H9 (cell line): ENCODE measurements at regions not wholly inside any gene's neighbourhood (a gene's known extent, or its start where the extent isn't known, plus 50 kb on each side); places are given as distances from the start of the nearest gene placed in this dataset.

Experiments used
- DNase-seq: peaks from one replicate; pipeline ENCODE4 v3.0.0-alpha.2; 2017
- H2AFZ ChIP-seq: one replicate; pipeline ENCODE4 v1.6.1; 2013; ENCODE audit warnings: mild to moderate bottlenecking, low read length, control low read depth, moderate library complexity
- H2AK5ac ChIP-seq: 2 replicates; pipeline ENCODE4 v1.6.1; 2013; ENCODE audit warnings: low read length, control low read depth, mixed read lengths; ENCODE audit not compliant: insufficient read length
- H2BK120ac ChIP-seq: one replicate; pipeline ENCODE4 v1.6.1; 2013; ENCODE audit warnings: low read depth, mild to moderate bottlenecking, low read length, control low read depth, inconsistent platforms; ENCODE audit not compliant: poor library complexity, severe bottlenecking
- H2BK12ac ChIP-seq: 2 replicates; pipeline ENCODE4 v1.6.1; 2013; ENCODE audit warnings: low read length, control low read depth, mixed read lengths, low read depth; ENCODE audit not compliant: insufficient read length
- H2BK15ac ChIP-seq: 2 replicates; pipeline ENCODE4 v1.6.1; 2013; ENCODE audit warnings: low read depth, low read length, control low read depth
- H2BK20ac ChIP-seq: one replicate; pipeline ENCODE4 v1.6.1; 2013; ENCODE audit warnings: low read depth, mild to moderate bottlenecking, low read length, control low read depth, inconsistent platforms; ENCODE audit not compliant: poor library complexity, severe bottlenecking
- H2BK5ac ChIP-seq: 2 replicates; pipeline ENCODE4 v1.6.1; 2013; ENCODE audit warnings: low read length, control low read depth, mixed read lengths; ENCODE audit not compliant: insufficient read length
- H3K14ac ChIP-seq: 2 replicates; pipeline ENCODE4 v1.6.1; 2013; ENCODE audit warnings: low read length, control low read depth; ENCODE audit not compliant: insufficient read depth
- H3K18ac ChIP-seq: 2 replicates; pipeline ENCODE4 v1.6.1; 2013; ENCODE audit warnings: low read depth, mild to moderate bottlenecking, mixed read lengths, low read length, control low read depth; ENCODE audit not compliant: insufficient read length
- H3K23ac ChIP-seq: 2 replicates; pipeline ENCODE4 v1.6.1; 2013; ENCODE audit warnings: low read length, control low read depth, mixed read lengths, low read depth; ENCODE audit not compliant: insufficient read length
- H3K23me2 ChIP-seq: 2 replicates; pipeline ENCODE4 v1.6.1; 2013; ENCODE audit warnings: low read depth, mild to moderate bottlenecking, mixed read lengths, low read length, control low read depth; ENCODE audit not compliant: insufficient read length, poor library complexity, severe bottlenecking
- H3K27ac ChIP-seq: 2 replicates; pipeline ENCODE4 v1.5.1; 2013; ENCODE audit warnings: low read length, control low read depth, mixed read lengths, low read depth; ENCODE audit not compliant: insufficient read length
- H3K27me3 ChIP-seq: 2 replicates; pipeline ENCODE4 v1.6.1; 2013; ENCODE audit warnings: low read length, control low read depth, inconsistent platforms; ENCODE audit not compliant: insufficient read depth
- H3K4ac ChIP-seq: 2 replicates; pipeline ENCODE4 v1.6.1; 2013; ENCODE audit warnings: low read depth, mild to moderate bottlenecking, control low read depth, inconsistent platforms, low read length, moderate library complexity
- H3K4me1 ChIP-seq: 2 replicates; pipeline ENCODE4 v1.6.1; 2013; ENCODE audit warnings: low read length, control low read depth, inconsistent platforms; ENCODE audit not compliant: insufficient read depth
- H3K4me2 ChIP-seq: 2 replicates; pipeline ENCODE4 v1.6.1; 2013; ENCODE audit warnings: low read length, control low read depth, mixed read lengths; ENCODE audit not compliant: insufficient read length, insufficient read depth
- H3K56ac ChIP-seq: 2 replicates; pipeline ENCODE4 v1.6.1; 2013; ENCODE audit warnings: low read depth, mild to moderate bottlenecking, mixed read lengths, low read length, control low read depth; ENCODE audit not compliant: insufficient read length
- H3K79me1 ChIP-seq: 2 replicates; pipeline ENCODE4 v1.6.1; 2013; ENCODE audit warnings: low read depth, mild to moderate bottlenecking, moderate library complexity, low read length, control low read depth, inconsistent platforms; ENCODE audit not compliant: insufficient read depth, poor library complexity, severe bottlenecking
- H3K79me2 ChIP-seq: 2 replicates; pipeline ENCODE4 v1.6.1; 2013; ENCODE audit warnings: low read length, control low read depth, inconsistent platforms; ENCODE audit not compliant: insufficient read depth
- H3K9ac ChIP-seq: 2 replicates; pipeline ENCODE4 v1.6.1; 2013; ENCODE audit warnings: low read length, control low read depth, mixed read lengths; ENCODE audit not compliant: insufficient read length; ENCODE audit errors: extremely low read depth
- H3K9me3 ChIP-seq: one replicate; pipeline ENCODE4 v1.6.1; 2013; ENCODE audit warnings: low read depth, low read length, inconsistent platforms; ENCODE audit not compliant: control insufficient read depth
- H3T11ph ChIP-seq: one replicate; pipeline ENCODE4 v1.6.1; 2013; ENCODE audit warnings: mild to moderate bottlenecking, low read length, control low read depth, inconsistent platforms
- H4K20me1 ChIP-seq: one replicate; pipeline ENCODE4 v1.6.1; 2013; ENCODE audit not compliant: control insufficient read depth, insufficient read length, insufficient read depth
- H4K5ac ChIP-seq: 2 replicates; pipeline ENCODE4 v1.6.1; 2013; ENCODE audit warnings: low read depth, mild to moderate bottlenecking, mixed read lengths, low read length, control low read depth; ENCODE audit not compliant: insufficient read length
- H4K8ac ChIP-seq: replicated peaks from 2 replicates; pipeline ENCODE4 v1.6.1; 2013; ENCODE audit warnings: low read length, control low read depth, mixed read lengths, low read depth; ENCODE audit not compliant: insufficient read length
- H4K91ac ChIP-seq: 2 replicates; pipeline ENCODE4 v1.6.1; 2013; ENCODE audit warnings: low read depth, mild to moderate bottlenecking, moderate library complexity, mixed read lengths, low read length, control low read depth; ENCODE audit not compliant: insufficient read length
- H3K27ac Mint-ChIP-seq, 3 experiments: 2 replicates in 2 of 3; 3 replicates in 1 of 3; pipeline ENCODE4 v1.8.0; 2020 to 2021; ENCODE audit warnings: mixed read lengths in 3 of 3, mild to moderate bottlenecking in 1 of 3, moderate library complexity in 1 of 3
- H3K27me3 Mint-ChIP-seq: 2 replicates; pipeline ENCODE4 v1.8.0; 2021; ENCODE audit warnings: low read depth, mild to moderate bottlenecking, moderate library complexity, mixed read lengths
- H3K36me3 Mint-ChIP-seq, 3 experiments: 2 replicates in 2 of 3; 3 replicates in 1 of 3; pipeline ENCODE4 v1.8.0; 2020 to 2021; ENCODE audit warnings: low read depth in 3 of 3, mixed read lengths in 3 of 3; ENCODE audit not compliant: insufficient read depth in 1 of 3
- H3K4me1 Mint-ChIP-seq, 2 experiments: 2 replicates each; pipeline ENCODE4 v1.8.0; 2020; ENCODE audit warnings: mixed read lengths in 2 of 2
- H3K4me3 Mint-ChIP-seq, 2 experiments: 2 replicates in 1 of 2; 3 replicates in 1 of 2; pipeline ENCODE4 v1.8.0; 2020 to 2021; ENCODE audit warnings: mild to moderate bottlenecking in 2 of 2, mixed read lengths in 2 of 2, moderate library complexity in 1 of 2
- H3K9me3 Mint-ChIP-seq, 2 experiments: 2 replicates in 1 of 2; 3 replicates in 1 of 2; pipeline ENCODE4 v1.8.0; 2020; ENCODE audit warnings: mild to moderate bottlenecking in 2 of 2, mixed read lengths in 2 of 2, moderate library complexity in 1 of 2
- CTCF ChIP-seq: fragments of 200-600 bp; sonication (generic); conservative IDR thresholded peaks from 3 replicates; pipeline ENCODE4 v1.8.0; 2021; ENCODE audit warnings: antibody characterized with exemption, mild to moderate bottlenecking
- WGBS: extraction: QIAGEN DNeasy Blood & Tissue Kit; methylation state at CpG from one replicate; pipeline ENCODE4 v1.1.7; 2013; ENCODE audit warnings: missing lambda C conversion rate, low lambda C conversion rate, mixed read lengths; ENCODE audit not compliant: insufficient read length; ENCODE audit errors: extremely low coverage; 5-methylcytosine and 5-hydroxymethylcytosine counted together

GRCh38 chr17:83190004-83190385 is 110.6 kb downstream of the METRNL start:
- Mint-ChIP-seq H3K27ac (peak overlapping the region in 1 of 3 experiments; percentile 34; a peak in 1 of 7 replicates), H3K36me3 (peaks cover 0 to 5% (median 2%) of the 10 kb centered on the region in 3 experiments; a peak in 3 of 7 replicates), H3K27me3 (peaks cover 9% of the 10 kb centered on the region), H3K4me1 (no peaks in the 10 kb centered on the region), H3K9me3 (peaks cover 26 to 55% of the 10 kb centered on the region in 2 experiments), H3K4me3 (no peak overlapping the region)
- Histone ChIP-seq H3K14ac (no peak overlapping the region), H3K79me2 (no peaks in the 10 kb centered on the region), H4K5ac (no peak overlapping the region), H3K23me2 (no peaks in the 10 kb centered on the region), H4K20me1 (no peaks in the 10 kb centered on the region), H3K23ac (no peak overlapping the region), H2AK5ac (no peak overlapping the region), H3K4ac (no peak overlapping the region), H2BK15ac (no peak overlapping the region), H3K27ac (no peak overlapping the region), H3K79me1 (no peaks in the 10 kb centered on the region), H3K9me3 (no peaks in the 10 kb centered on the region), H3T11ph (no peak overlapping the region), H3K4me1 (no peaks in the 10 kb centered on the region), H2BK5ac (no peak overlapping the region), H2AFZ (no peak overlapping the region), H2BK20ac (no peak overlapping the region), H3K56ac (no peak overlapping the region), H4K8ac (no peak overlapping the region), H2BK120ac (no peak overlapping the region), H3K4me2 (no peak overlapping the region), H3K27me3 (no peaks in the 10 kb centered on the region), H3K9ac (no peak overlapping the region), H2BK12ac (no peak overlapping the region), H4K91ac (no peak overlapping the region), H3K18ac (no peak overlapping the region)
- no peak for DNase-seq
- no peak for TF ChIP-seq CTCF
- WGBS, result no CpG with 5 or more reads among the region's 12 CpGs
